ENCODE measurements at regions not wholly inside any gene's neighbourhood (a gene's known extent, or its start where the extent isn't known, plus 50 kb on each side); places are given as distances from the start of the nearest gene placed in this dataset.

DNA sequence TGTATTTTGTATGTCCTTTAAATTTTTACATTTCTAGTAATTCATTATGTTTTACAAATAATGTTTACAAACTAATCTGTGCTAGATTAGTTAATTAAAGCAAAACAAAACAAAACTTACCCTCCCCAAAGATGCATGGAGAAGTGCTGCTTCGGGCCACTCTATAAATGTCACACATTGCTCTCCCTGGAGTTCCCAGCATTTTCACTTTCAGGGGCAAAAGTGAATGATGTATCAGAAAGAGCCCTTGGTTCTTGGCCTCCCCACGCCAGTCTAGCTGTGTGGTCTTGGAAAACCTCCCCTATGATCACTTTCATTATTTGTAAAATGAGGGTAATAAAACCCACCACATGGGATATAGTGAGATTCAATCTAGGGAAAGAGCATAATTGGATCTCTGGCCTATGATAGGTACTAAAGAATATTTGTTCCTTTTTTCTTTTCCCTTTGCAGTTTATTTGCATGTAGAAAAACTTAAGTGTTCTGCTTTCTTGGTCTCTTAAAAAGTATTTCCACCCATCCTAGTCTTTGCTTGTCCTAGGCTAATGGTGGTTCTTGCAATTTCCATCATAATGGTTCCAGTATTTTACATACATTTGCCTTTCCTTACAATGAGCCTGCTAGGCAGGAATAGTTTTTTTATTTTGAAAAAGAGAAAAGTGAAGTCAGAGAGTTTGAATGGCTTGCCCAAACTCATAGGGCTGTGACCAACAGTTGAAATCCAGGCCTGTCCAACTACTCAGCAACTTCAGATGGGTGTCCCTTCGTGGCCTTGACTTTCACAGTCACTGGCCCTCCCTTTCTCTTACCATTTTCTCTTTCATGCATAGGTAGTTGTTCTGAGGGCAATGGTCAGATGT, 184.5 kb upstream of the KLF4 start:
- TF ChIP-seq, protein P1, sequence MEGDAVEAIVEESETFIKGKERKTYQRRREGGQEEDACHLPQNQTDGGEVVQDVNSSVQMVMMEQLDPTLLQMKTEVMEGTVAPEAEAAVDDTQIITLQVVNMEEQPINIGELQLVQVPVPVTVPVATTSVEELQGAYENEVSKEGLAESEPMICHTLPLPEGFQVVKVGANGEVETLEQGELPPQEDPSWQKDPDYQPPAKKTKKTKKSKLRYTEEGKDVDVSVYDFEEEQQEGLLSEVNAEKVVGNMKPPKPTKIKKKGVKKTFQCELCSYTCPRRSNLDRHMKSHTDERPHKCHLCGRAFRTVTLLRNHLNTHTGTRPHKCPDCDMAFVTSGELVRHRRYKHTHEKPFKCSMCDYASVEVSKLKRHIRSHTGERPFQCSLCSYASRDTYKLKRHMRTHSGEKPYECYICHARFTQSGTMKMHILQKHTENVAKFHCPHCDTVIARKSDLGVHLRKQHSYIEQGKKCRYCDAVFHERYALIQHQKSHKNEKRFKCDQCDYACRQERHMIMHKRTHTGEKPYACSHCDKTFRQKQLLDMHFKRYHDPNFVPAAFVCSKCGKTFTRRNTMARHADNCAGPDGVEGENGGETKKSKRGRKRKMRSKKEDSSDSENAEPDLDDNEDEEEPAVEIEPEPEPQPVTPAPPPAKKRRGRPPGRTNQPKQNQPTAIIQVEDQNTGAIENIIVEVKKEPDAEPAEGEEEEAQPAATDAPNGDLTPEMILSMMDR (IDR thresholded peaks at IDR 0.05 in 2 of 3, conservative IDR thresholded peaks at IDR 0.05 in 1 of 3; ENCODE audit: borderline replicate concordance in 1 of 3, insufficient read depth in 1 of 3, low read depth in 2 of 3, low read length in 2 of 3) = no peak
- TF ChIP-seq, protein P2, sequence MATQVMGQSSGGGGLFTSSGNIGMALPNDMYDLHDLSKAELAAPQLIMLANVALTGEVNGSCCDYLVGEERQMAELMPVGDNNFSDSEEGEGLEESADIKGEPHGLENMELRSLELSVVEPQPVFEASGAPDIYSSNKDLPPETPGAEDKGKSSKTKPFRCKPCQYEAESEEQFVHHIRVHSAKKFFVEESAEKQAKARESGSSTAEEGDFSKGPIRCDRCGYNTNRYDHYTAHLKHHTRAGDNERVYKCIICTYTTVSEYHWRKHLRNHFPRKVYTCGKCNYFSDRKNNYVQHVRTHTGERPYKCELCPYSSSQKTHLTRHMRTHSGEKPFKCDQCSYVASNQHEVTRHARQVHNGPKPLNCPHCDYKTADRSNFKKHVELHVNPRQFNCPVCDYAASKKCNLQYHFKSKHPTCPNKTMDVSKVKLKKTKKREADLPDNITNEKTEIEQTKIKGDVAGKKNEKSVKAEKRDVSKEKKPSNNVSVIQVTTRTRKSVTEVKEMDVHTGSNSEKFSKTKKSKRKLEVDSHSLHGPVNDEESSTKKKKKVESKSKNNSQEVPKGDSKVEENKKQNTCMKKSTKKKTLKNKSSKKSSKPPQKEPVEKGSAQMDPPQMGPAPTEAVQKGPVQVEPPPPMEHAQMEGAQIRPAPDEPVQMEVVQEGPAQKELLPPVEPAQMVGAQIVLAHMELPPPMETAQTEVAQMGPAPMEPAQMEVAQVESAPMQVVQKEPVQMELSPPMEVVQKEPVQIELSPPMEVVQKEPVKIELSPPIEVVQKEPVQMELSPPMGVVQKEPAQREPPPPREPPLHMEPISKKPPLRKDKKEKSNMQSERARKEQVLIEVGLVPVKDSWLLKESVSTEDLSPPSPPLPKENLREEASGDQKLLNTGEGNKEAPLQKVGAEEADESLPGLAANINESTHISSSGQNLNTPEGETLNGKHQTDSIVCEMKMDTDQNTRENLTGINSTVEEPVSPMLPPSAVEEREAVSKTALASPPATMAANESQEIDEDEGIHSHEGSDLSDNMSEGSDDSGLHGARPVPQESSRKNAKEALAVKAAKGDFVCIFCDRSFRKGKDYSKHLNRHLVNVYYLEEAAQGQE (IDR thresholded peaks at IDR 0.05; ENCODE audit: low read depth) = no peak
- no peak for TF ChIP-seq ZNF274 (IDR thresholded peaks at IDR 0.05; ENCODE audit: low read depth, low read length)
- TF ChIP-seq FOSL1 (IDR thresholded peaks at IDR 0.05; ENCODE audit: low read depth) = no peak
- no peak for TF ChIP-seq SIN3A (IDR thresholded peaks at IDR 0.05; ENCODE audit: low read depth)
- no peak for TF ChIP-seq POLR2A (IDR thresholded peaks at IDR 0.05; ENCODE audit: borderline replicate concordance, extremely low read depth, insufficient read depth, insufficient read length)
- TF ChIP-seq, protein P3, sequence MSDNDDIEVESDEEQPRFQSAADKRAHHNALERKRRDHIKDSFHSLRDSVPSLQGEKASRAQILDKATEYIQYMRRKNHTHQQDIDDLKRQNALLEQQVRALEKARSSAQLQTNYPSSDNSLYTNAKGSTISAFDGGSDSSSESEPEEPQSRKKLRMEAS (IDR thresholded peaks at IDR 0.05) = no peak
- TF ChIP-seq RAD21 (IDR thresholded peaks at IDR 0.05; ENCODE audit: low read depth) = no peak
- TF ChIP-seq TCF7L2 (IDR thresholded peaks at IDR 0.05; ENCODE audit: borderline replicate concordance, extremely low read depth, insufficient read depth, insufficient read length) = no peak
- no peak for TF ChIP-seq POLR2AphosphoS5 (IDR thresholded peaks at IDR 0.05; ENCODE audit: low read depth, low read length)
- TF ChIP-seq EZH2 (IDR thresholded peaks at IDR 0.05) = no peak
- TF ChIP-seq ELF1 (IDR thresholded peaks at IDR 0.05; ENCODE audit: borderline replicate concordance, low read depth) = no peak

All from HCT116 (cell line).